Activated CD4-positive, alpha-beta T cell treated with anti-CD3 and anti-CD28 coated beads for 36 hours (primary cell): ENCODE measurements at regions not wholly inside any gene's neighbourhood (a gene's known extent, or its start where the extent isn't known, plus 50 kb on each side); places are given as distances from the start of the nearest gene placed in this dataset.

Source experiments
- ATAC-seq: fragments of 200-7000 bp; cut with Tn5 transposase; one replicate; pipeline ENCODE4 v1.10.0; 2021; ENCODE audit warnings: mild to moderate bottlenecking, moderate library complexity
- CTCF ChIA-PET: fragments of 350-600 bp; sonication (Branson Sonifier 250); formaldehyde crosslinking; loops from one replicate; lab custom pipeline; 2021; ENCODE audit warnings: antibody characterized with exemption; lab: Charles Lee
- POLR2A ChIA-PET: fragments of 350-600 bp; sonication (Branson Sonifier 250); formaldehyde crosslinking; loops from one replicate; lab custom pipeline; 2021; ENCODE audit warnings: antibody characterized with exemption, inconsistent platforms; lab: Charles Lee
- DNase-seq: peaks from one replicate; pipeline ENCODE4 v3.0.0-alpha.2; 2020
- H3K27ac Mint-ChIP-seq: one replicate; pipeline ENCODE4 v1.8.0; 2021; ENCODE audit warnings: mixed read lengths
- H3K27me3 Mint-ChIP-seq: one replicate; pipeline ENCODE4 v1.8.0; 2021; ENCODE audit warnings: mixed read lengths
- H3K36me3 Mint-ChIP-seq: one replicate; pipeline ENCODE4 v1.8.0; 2021; ENCODE audit warnings: low read depth, mixed read lengths
- H3K4me1 Mint-ChIP-seq: one replicate; pipeline ENCODE4 v1.8.0; 2021; ENCODE audit warnings: mixed read lengths
- H3K4me3 Mint-ChIP-seq: one replicate; pipeline ENCODE4 v1.8.0; 2021; ENCODE audit warnings: mild to moderate bottlenecking, moderate library complexity, mixed read lengths
- H3K9me3 Mint-ChIP-seq: one replicate; pipeline ENCODE4 v1.8.0; 2021; ENCODE audit warnings: low read depth, mixed read lengths
- intact Hi-C, 2 experiments: fragments of 100-400 bp; cut with DNase I in 1 of 2; cut with micrococcal nuclease in 1 of 2; formaldehyde crosslinking; loops; one replicate each; pipeline versions ENCODE4 v1.14.2 to v1.15.1; 2022 to 2024; cut with DNase I, micrococcal nuclease

DNA sequence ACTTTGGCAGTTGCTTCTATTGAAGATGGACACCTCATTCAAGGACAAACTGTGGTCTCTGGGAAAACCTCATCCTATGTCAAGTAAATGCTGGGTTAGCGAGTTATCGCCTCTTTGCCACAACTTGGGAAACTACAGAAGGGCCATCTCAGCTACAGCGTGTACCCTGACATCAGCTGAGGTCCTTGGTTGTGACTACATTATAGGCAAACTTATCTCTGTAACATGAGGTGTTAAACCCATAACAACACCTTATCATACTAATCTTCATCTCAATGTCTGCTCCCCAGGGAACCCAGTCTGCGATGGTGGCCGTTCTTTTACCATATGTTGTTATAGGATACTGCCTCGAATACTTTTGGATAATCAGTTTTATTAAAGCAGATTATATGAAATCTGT, 1862.7 kb downstream of the STIM2 start:
- Mint-ChIP-seq H3K27ac (no peak overlapping the region), H3K36me3 (no peaks in the 10 kb centered on the region), H3K9me3 (peaks cover 13% of the 10 kb centered on the region), H3K27me3 (no peaks in the 10 kb centered on the region), H3K4me3 (no peak overlapping the region), H3K4me1 (no peaks in the 10 kb centered on the region)
- ChIA-PET POLR2A (no interaction called here), CTCF (no interaction called here)
- ATAC-seq (no peak), DNase-seq (no peak)
- intact Hi-C loops, result no loop called here

DNA sequence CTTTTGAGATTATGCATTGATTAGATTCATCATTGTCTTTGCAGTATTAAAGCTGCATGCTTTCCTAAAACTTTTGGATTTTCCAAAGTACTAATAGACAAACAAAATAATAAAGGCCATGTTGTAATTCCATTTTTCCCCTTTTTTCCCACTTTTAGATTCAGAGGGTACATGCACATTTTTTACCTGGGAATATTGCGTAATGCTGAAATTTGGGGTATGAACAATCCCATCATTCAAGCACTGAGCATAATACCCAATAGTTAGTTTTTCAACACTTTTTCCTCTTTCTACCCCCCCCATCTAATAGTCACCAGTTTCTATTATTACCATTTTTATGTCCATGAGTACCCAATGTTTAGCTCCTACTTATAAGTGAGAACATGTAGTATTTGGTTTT, 1863.6 kb downstream of the STIM2 start:
- CTCF ChIA-PET, result interaction anchor here (0.6 kb wide), 1 partner anchor 489 kb away, joined by 3 read pairs; no protein-coding TSS in a partner anchor

DNA sequence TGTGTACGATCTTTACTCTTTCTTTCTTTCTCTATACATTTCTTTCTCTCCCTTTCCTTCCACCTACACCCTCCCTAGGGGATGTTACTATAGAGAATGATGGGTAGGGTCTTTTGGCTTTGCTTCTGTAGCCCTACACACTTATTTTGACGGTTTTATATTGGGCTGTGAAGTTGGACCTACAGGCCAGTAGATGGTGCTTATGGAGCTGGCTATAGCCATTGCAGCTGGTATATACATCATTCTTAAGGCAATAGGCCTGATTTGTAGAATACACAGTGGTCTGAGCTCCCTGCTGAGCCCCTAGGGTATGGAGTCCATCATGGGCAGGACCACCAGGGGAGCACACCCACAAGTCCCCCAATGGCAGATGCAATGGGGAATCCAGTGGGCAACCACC, 1869.7 kb downstream of the STIM2 start:
- POLR2A ChIA-PET, result no interaction called here
- ATAC-seq (no peak), DNase-seq (no peak)
- H3K4me1 Mint-ChIP-seq, result no peaks in the 10 kb centered on the region
- CTCF ChIA-PET, result no interaction called here
- H3K9me3 Mint-ChIP-seq, result peaks cover 10% of the 10 kb centered on the region
- no peak overlapping the region for H3K4me3 Mint-ChIP-seq
- intact Hi-C loops, result no loop called here
- no peak overlapping the region for H3K27ac Mint-ChIP-seq
- no peaks in the 10 kb centered on the region for H3K27me3 Mint-ChIP-seq
- no peaks in the 10 kb centered on the region for H3K36me3 Mint-ChIP-seq

More for the DNA sequence above, 1863.6 kb downstream of the STIM2 start:
- POLR2A ChIA-PET, result no interaction called here
- Mint-ChIP-seq H3K4me3 (no peak overlapping the region), H3K27me3 (no peaks in the 10 kb centered on the region), H3K4me1 (no peaks in the 10 kb centered on the region), H3K36me3 (no peaks in the 10 kb centered on the region), H3K9me3 (peaks cover 18% of the 10 kb centered on the region), H3K27ac (no peak overlapping the region)
- no peak for ATAC-seq
- intact Hi-C loops, result no loop called here
- DNase-seq, result no peak

DNA sequence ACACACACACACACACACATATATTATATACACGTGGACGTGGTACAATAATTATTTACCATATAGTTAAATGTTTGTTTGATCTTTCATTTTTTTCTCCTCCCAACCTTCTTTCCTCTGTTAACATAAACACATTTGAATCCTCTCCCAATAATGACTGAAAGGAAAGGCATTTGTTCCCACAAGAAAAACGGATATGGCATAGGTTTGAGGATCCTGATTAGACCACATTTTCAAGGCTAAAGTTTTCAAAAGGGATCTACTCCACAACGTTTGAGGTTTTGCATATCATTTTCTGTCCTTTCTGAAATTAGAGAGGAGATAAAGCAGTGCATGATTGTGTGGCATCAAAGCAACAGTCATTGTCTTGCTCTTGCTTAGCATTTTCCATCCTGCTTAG, 1883.4 kb downstream of the STIM2 start:
- ATAC-seq (no peak), DNase-seq (no peak)
- H3K27me3 Mint-ChIP-seq, result no peaks in the 10 kb centered on the region
- ChIA-PET CTCF (no interaction called here), POLR2A (no interaction called here)
- no peak overlapping the region for H3K4me3 Mint-ChIP-seq
- intact Hi-C loops, result no loop called here
- H3K36me3 Mint-ChIP-seq, result no peaks in the 10 kb centered on the region
- no peak overlapping the region for H3K27ac Mint-ChIP-seq
- H3K9me3 Mint-ChIP-seq, result no peaks in the 10 kb centered on the region
- no peaks in the 10 kb centered on the region for H3K4me1 Mint-ChIP-seq

DNA sequence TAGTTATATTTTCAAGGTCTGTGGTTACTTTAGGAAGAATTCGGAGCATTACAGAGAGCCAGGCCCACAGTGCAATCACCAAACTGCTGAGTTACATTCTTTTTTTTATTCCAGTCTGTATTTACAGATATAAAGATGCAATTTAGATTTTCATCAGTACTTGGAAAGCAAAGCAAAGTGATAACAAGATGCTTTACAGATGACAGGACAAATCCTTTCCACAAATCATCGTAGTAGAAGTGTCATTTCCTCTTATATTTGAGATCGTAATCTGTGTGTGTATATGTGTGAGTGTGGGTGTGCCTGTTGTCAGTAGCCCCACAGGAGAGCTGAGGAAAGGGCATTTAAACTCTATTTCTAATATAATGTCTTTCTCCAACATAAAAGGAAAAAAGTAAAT, 1893.7 kb downstream of the STIM2 start:
- CTCF ChIA-PET, result no interaction called here

DNA sequence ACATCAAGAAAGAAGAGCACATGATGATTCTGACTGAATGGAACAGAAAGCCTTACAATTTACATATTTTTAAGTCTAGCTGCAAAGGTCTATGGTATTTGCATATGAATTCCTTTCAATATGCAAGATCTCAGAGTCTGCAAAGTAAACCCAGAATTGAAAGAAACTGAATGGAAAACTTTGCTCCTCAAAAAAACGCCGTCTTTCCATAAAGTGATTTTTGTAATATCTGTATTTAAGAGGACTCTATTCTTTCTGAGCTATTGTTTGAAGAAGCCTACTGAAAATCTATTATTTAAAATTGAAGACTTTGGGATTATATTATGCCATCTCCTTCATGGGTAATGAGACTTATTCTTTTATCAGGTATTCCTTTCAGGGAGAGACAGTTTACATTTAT, 1894.4 kb downstream of the STIM2 start:
- ChIA-PET POLR2A (no interaction called here), CTCF (no interaction called here)
- intact Hi-C loops, result no loop called here
- Mint-ChIP-seq H3K27ac (no peak overlapping the region), H3K27me3 (no peaks in the 10 kb centered on the region), H3K4me1 (no peaks in the 10 kb centered on the region), H3K36me3 (no peaks in the 10 kb centered on the region), H3K9me3 (peaks cover 2% of the 10 kb centered on the region), H3K4me3 (no peak overlapping the region)
- DNase-seq (no peak), ATAC-seq (no peak)

More for the DNA sequence above, 1893.7 kb downstream of the STIM2 start:
- Mint-ChIP-seq H3K9me3 (peaks cover 2% of the 10 kb centered on the region), H3K4me3 (no peak overlapping the region), H3K36me3 (no peaks in the 10 kb centered on the region), H3K27me3 (no peaks in the 10 kb centered on the region), H3K27ac (no peak overlapping the region), H3K4me1 (no peaks in the 10 kb centered on the region)
- intact Hi-C loops, result no loop called here
- ATAC-seq, result no peak
- no peak for DNase-seq
- POLR2A ChIA-PET, result no interaction called here

DNA sequence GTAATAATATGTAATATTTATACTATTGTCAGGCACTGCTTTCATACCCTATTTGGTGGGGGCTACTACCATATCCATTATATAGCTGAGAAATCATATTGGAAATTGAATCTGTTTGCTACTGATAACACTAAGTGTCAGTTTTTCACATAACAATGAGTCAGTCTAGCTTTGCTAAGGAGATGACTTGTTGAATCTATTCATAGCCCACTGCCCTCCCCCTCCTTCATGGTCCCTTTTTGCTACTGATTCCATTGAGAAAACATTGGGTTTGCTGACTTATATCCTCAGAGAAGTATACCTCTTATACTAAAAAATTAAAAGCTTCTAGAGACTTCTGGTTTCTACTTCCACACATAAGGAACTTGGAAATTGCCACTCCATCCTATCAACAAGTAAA, 1898.4 kb downstream of the STIM2 start:
- no peaks in the 10 kb centered on the region for H3K4me1 Mint-ChIP-seq

DNA sequence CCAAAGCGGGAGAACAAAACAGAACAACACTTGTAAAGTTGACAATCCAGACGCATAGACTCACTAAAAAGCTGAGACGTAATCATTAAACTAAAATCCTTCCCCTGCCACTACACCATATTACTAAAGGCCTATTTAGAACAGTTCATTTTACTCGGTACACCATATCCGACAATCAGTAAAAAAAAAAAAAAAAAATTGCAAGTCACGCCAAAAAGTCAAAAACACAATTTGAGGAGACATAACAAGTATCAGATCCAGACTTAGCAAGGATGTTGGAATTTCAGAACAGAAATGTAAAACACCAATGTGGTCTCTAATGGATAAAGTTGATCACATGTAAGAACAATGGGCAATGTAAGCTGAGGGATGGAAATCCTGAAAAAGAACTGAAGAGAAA, 1899.4 kb downstream of the STIM2 start:
- no peak for ATAC-seq
- Mint-ChIP-seq H3K4me1 (no peaks in the 10 kb centered on the region), H3K4me3 (no peak overlapping the region), H3K27ac (no peak overlapping the region), H3K36me3 (no peaks in the 10 kb centered on the region), H3K27me3 (no peaks in the 10 kb centered on the region), H3K9me3 (peaks cover 2% of the 10 kb centered on the region)
- ChIA-PET POLR2A (no interaction called here), CTCF (no interaction called here)
- intact Hi-C loops, result no loop called here
- no peak for DNase-seq

More for the DNA sequence above, 1898.4 kb downstream of the STIM2 start:
- ChIA-PET POLR2A (no interaction called here), CTCF (no interaction called here)
- Mint-ChIP-seq H3K36me3 (no peaks in the 10 kb centered on the region), H3K27ac (no peak overlapping the region), H3K4me3 (no peak overlapping the region), H3K9me3 (peaks cover 2% of the 10 kb centered on the region), H3K27me3 (no peaks in the 10 kb centered on the region)
- ATAC-seq (no peak), DNase-seq (no peak)
- intact Hi-C loops, result no loop called here

DNA sequence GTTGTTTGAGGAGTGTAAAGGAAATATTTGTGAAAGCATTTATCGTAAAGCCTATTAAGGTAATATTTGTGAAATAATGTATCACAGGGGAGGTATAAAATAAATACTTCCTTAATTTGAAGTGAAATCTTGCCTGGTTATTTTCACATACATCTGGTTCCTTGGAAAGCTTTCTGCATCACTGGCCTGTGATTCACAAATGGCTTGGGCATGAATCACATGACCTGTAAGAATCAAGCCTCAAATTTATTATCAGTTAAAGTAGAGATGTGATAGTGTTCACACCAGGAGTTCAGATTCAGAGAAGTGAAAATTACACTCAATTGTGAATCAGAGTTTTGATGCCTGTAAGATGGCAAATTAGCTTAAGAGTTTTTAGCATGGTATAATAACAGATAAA, 1911.4 kb downstream of the STIM2 start:
- Mint-ChIP-seq H3K4me3 (no peak overlapping the region), H3K36me3 (no peaks in the 10 kb centered on the region), H3K9me3 (peaks cover 5% of the 10 kb centered on the region), H3K27me3 (no peaks in the 10 kb centered on the region), H3K27ac (no peak overlapping the region), H3K4me1 (no peaks in the 10 kb centered on the region)
- ChIA-PET CTCF (interaction anchor here (1.4 kb wide), 1 partner anchor 11 kb away, joined by 5 read pairs; no protein-coding TSS in a partner anchor), POLR2A (no interaction called here)
- DNase-seq (no peak), ATAC-seq (no peak)
- intact Hi-C loops, result no loop called here

DNA sequence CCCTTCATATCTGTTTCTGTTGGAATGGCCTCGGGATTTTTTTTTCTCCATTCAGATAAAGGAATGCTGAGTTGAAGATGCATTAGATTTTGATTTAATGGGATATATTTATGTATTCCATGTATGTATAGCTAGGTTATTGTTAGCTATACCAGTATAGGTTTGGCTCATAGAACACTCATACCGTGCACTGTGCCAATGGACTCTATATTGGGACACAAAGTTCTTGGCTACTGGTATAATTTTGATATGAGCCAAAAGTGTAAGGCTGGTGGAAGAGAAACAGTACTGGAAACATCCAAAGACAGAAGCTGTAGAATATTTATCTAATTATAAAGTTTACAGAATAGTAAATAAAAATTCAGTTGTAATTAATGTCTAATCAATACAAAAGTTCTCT, 1912.1 kb downstream of the STIM2 start:
- ATAC-seq (no peak), DNase-seq (no peak)
- H3K36me3 Mint-ChIP-seq, result no peaks in the 10 kb centered on the region
- H3K27me3 Mint-ChIP-seq, result no peaks in the 10 kb centered on the region
- no peak overlapping the region for H3K27ac Mint-ChIP-seq
- POLR2A ChIA-PET, result no interaction called here
- H3K4me3 Mint-ChIP-seq, result no peak overlapping the region
- peaks cover 5% of the 10 kb centered on the region for H3K9me3 Mint-ChIP-seq
- CTCF ChIA-PET, result no interaction called here
- intact Hi-C loops, result no loop called here
- no peaks in the 10 kb centered on the region for H3K4me1 Mint-ChIP-seq

DNA sequence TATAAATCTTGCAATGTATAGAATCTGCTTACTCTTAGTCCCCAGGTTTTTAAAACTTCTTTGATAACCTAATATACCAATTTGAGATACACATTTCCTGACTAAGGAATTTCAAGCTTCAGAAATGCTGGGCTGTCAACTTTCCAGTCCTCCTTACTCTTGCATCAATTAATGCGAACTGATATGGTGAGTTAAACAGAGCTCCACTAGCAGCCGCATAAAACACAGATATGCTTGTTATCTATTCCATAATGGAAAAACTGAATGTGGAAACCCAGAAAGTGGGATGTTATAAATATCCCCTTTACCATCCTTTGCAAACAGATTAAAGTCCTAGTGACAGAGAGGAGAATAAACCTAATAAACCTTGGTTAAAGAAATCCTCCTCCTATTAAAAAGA, 1913.7 kb downstream of the STIM2 start:
- POLR2A ChIA-PET, result no interaction called here
- H3K27ac Mint-ChIP-seq, result no peak overlapping the region
- intact Hi-C loops, result no loop called here
- CTCF ChIA-PET, result no interaction called here
- no peak overlapping the region for H3K4me3 Mint-ChIP-seq
- H3K9me3 Mint-ChIP-seq, result peaks cover 2% of the 10 kb centered on the region
- ATAC-seq (no peak), DNase-seq (no peak)
- H3K36me3 Mint-ChIP-seq, result no peaks in the 10 kb centered on the region
- H3K4me1 Mint-ChIP-seq, result no peaks in the 10 kb centered on the region
- H3K27me3 Mint-ChIP-seq, result no peaks in the 10 kb centered on the region

DNA sequence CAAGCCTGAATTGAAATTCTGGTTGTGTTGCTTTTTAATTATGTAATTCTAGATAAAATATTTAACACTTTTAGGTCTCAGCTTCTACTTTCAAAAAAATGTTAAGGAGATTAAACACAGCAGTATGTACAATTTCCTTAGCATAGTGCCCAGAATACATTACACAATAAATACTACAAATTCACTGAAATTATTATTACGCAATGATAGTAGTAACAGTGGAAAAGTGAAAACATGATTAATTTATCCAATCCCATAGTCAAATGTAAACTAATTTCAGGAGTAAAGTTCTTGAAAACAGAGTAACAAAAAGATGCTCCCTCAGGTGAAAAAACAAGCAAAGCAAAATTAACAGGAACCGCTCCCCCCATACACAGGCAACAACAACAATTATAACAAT, 1915.4 kb downstream of the STIM2 start:
- H3K27ac Mint-ChIP-seq, result no peak overlapping the region
- POLR2A ChIA-PET, result no interaction called here
- H3K9me3 Mint-ChIP-seq, result peaks cover 2% of the 10 kb centered on the region
- ATAC-seq, result no peak
- H3K4me1 Mint-ChIP-seq, result no peaks in the 10 kb centered on the region
- no peaks in the 10 kb centered on the region for H3K36me3 Mint-ChIP-seq
- CTCF ChIA-PET, result no interaction called here
- H3K27me3 Mint-ChIP-seq, result no peaks in the 10 kb centered on the region
- no peak overlapping the region for H3K4me3 Mint-ChIP-seq
- intact Hi-C loops, result no loop called here
- no peak for DNase-seq

DNA sequence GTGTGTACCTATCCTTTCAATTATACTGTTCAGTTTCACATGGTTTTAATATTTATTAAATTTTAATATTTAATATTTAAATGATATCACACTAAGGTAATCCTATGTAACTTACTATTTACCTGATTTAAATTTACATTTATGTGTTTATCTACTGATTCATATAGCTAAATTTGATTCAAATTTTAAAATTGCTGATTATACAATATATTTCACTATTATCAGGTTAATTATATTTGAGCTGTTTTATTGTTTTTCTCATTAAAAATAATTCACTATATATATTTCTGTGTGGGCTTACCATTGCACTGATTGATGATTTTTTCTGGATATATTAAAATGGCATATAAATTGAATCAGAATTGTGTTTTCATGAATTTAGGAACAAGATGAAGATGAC, 1923.5 kb downstream of the STIM2 start:
- ChIA-PET POLR2A (no interaction called here), CTCF (interaction anchor here (1.2 kb wide), 1 partner anchor 12 kb away, joined by 5 read pairs; no protein-coding TSS in a partner anchor)
- H3K27ac Mint-ChIP-seq, result no peak overlapping the region
- no peaks in the 10 kb centered on the region for H3K36me3 Mint-ChIP-seq
- H3K4me3 Mint-ChIP-seq, result no peak overlapping the region
- H3K27me3 Mint-ChIP-seq, result no peaks in the 10 kb centered on the region
- H3K4me1 Mint-ChIP-seq, result no peaks in the 10 kb centered on the region
- H3K9me3 Mint-ChIP-seq, result peaks cover 3% of the 10 kb centered on the region
- ATAC-seq (no peak), DNase-seq (no peak)
- intact Hi-C loops, result no loop called here
